Activated CD8-positive, alpha-beta T cell treated with anti-CD3 and anti-CD28 coated beads for 36 hours (primary cell): ENCODE measurements at regions not wholly inside any gene's neighbourhood (a gene's known extent, or its start where the extent isn't known, plus 50 kb on each side); places are given as distances from the start of the nearest gene placed in this dataset.

Experiments
- ATAC-seq: fragments of 200-7000 bp; cut with Tn5 transposase; one replicate; pipeline ENCODE4 v1.10.0; 2021; ENCODE audit warnings: mild to moderate bottlenecking, moderate library complexity
- CTCF ChIA-PET: fragments of 350-600 bp; sonication (Branson Sonifier 250); formaldehyde crosslinking; loops from one replicate; lab custom pipeline; 2021; ENCODE audit warnings: antibody characterized with exemption; lab: Charles Lee
- POLR2A ChIA-PET: fragments of 350-600 bp; sonication (Branson Sonifier 250); formaldehyde crosslinking; loops from one replicate; lab custom pipeline; 2021; ENCODE audit warnings: antibody characterized with exemption; lab: Charles Lee
- DNase-seq: peaks from one replicate; pipeline ENCODE4 v3.0.0-alpha.2; 2020
- H3K27ac Mint-ChIP-seq: one replicate; pipeline ENCODE4 v1.8.0; 2021; ENCODE audit warnings: mild to moderate bottlenecking, mixed read lengths
- H3K27me3 Mint-ChIP-seq: one replicate; pipeline ENCODE4 v1.8.0; 2021; ENCODE audit warnings: mixed read lengths
- H3K36me3 Mint-ChIP-seq: one replicate; pipeline ENCODE4 v1.8.0; 2021; ENCODE audit warnings: low read depth, mixed read lengths
- H3K4me1 Mint-ChIP-seq: one replicate; pipeline ENCODE4 v1.8.0; 2021; ENCODE audit warnings: low read depth, mixed read lengths
- H3K4me3 Mint-ChIP-seq: one replicate; pipeline ENCODE4 v1.8.0; 2021; ENCODE audit warnings: mild to moderate bottlenecking, moderate library complexity, mixed read lengths
- H3K9me3 Mint-ChIP-seq: one replicate; pipeline ENCODE4 v1.8.0; 2021; ENCODE audit warnings: mixed read lengths
- CTCF ChIP-seq: fragments of 200-600 bp; IDR thresholded peaks from one replicate; pipeline ENCODE4 v1.8.0; 2022; ENCODE audit warnings: antibody characterized with exemption, mild to moderate bottlenecking
- intact Hi-C: fragments of 100-400 bp; cut with micrococcal nuclease; formaldehyde crosslinking; loops from one replicate; pipeline ENCODE4 v1.10.0; 2022

- ChIA-PET CTCF (no interaction called here), POLR2A (no interaction called here)
- intact Hi-C loops: no loop called here
- TF ChIP-seq CTCF: no peak
- no peaks in the 10 kb centered on the region for H3K9me3 Mint-ChIP-seq
- H3K27me3 Mint-ChIP-seq: peaks cover 2% of the 10 kb centered on the region
- DNase-seq (no peak), ATAC-seq (no peak)
- H3K4me3 Mint-ChIP-seq: no peak overlapping the region
- no peaks in the 10 kb centered on the region for H3K4me1 Mint-ChIP-seq
- H3K27ac Mint-ChIP-seq: no peak overlapping the region
- H3K36me3 Mint-ChIP-seq: no peaks in the 10 kb centered on the region
These were observed 225.6 kb downstream of the BLID start for GRCh38 chr11:121890377-121890776.

- Mint-ChIP-seq H3K27me3 (peaks cover under 1% of the 10 kb centered on the region), H3K4me1 (no peaks in the 10 kb centered on the region), H3K36me3 (no peaks in the 10 kb centered on the region), H3K9me3 (no peaks in the 10 kb centered on the region), H3K4me3 (no peak overlapping the region), H3K27ac (no peak overlapping the region)
- ATAC-seq (no peak), DNase-seq (no peak)
- TF ChIP-seq CTCF: no peak
- ChIA-PET CTCF (no interaction called here), POLR2A (no interaction called here)
- intact Hi-C loops: no loop called here
These were observed 226.1 kb downstream of the BLID start for GRCh38 chr11:121889931-121890330.

GRCh38 chr11:121889186-121889585 lies 226.8 kb downstream of the BLID start:
- DNase-seq (no peak), ATAC-seq (no peak)
- intact Hi-C loops: no loop called here
- Mint-ChIP-seq H3K4me1 (no peaks in the 10 kb centered on the region), H3K36me3 (no peaks in the 10 kb centered on the region), H3K4me3 (no peak overlapping the region), H3K27me3 (no peaks in the 10 kb centered on the region), H3K9me3 (no peaks in the 10 kb centered on the region), H3K27ac (no peak overlapping the region)
- ChIA-PET POLR2A (no interaction called here), CTCF (no interaction called here)
- no peak for TF ChIP-seq CTCF

GRCh38 chr11:121887976-121888557 lies 227.9 kb downstream of the BLID start:
- ChIA-PET CTCF (no interaction called here), POLR2A (no interaction called here)
- ATAC-seq: no peak
- H3K36me3 Mint-ChIP-seq: no peaks in the 10 kb centered on the region
- H3K4me1 Mint-ChIP-seq: no peaks in the 10 kb centered on the region
- DNase-seq: no peak
- H3K27ac Mint-ChIP-seq: no peak overlapping the region
- no peak overlapping the region for H3K4me3 Mint-ChIP-seq
- H3K9me3 Mint-ChIP-seq: no peaks in the 10 kb centered on the region
- no peaks in the 10 kb centered on the region for H3K27me3 Mint-ChIP-seq
- intact Hi-C loops: no loop called here
- TF ChIP-seq CTCF: no peak

GRCh38 chr11:121887569-121887968 lies 228.4 kb downstream of the BLID start:
- Mint-ChIP-seq H3K36me3 (no peaks in the 10 kb centered on the region), H3K27me3 (no peaks in the 10 kb centered on the region), H3K4me3 (no peak overlapping the region), H3K9me3 (no peaks in the 10 kb centered on the region), H3K4me1 (no peaks in the 10 kb centered on the region), H3K27ac (no peak overlapping the region)
- DNase-seq (no peak), ATAC-seq (no peak)
- ChIA-PET POLR2A (no interaction called here), CTCF (no interaction called here)
- no peak for TF ChIP-seq CTCF
- intact Hi-C loops: no loop called here
